Neural crest cell (in vitro differentiated cells): ENCODE measurements at regions not wholly inside any gene's neighbourhood (a gene's known extent, or its start where the extent isn't known, plus 50 kb on each side); places are given as distances from the start of the nearest gene placed in this dataset. TPM values are rescaled to one million over a fixed set of nuclear protein-coding genes. Genes with fewer than 3 reads are reported as not detected.

ENCODE experiments used
- DNase-seq: peaks from one replicate; pipeline ENCODE4 v3.0.0; 2021; ENCODE audit warnings: low read depth, mixed read lengths, low spot score
- H3K27ac Mint-ChIP-seq: one replicate; pipeline ENCODE4 v1.8.0; 2021; ENCODE audit warnings: mild to moderate bottlenecking, mixed read lengths; ENCODE audit not compliant: unreplicated experiment
- H3K27me3 Mint-ChIP-seq: 2 replicates; pipeline ENCODE4 v1.8.0; 2021; ENCODE audit warnings: low read depth, mild to moderate bottlenecking, mixed read lengths
- H3K36me3 Mint-ChIP-seq: 2 replicates; pipeline ENCODE4 v1.8.0; 2021; ENCODE audit warnings: low read depth, mild to moderate bottlenecking, mixed read lengths
- H3K4me1 Mint-ChIP-seq: 2 replicates; pipeline ENCODE4 v1.8.0; 2021; ENCODE audit warnings: mixed read lengths
- H3K4me3 Mint-ChIP-seq: one replicate; pipeline ENCODE4 v1.8.0; 2021; ENCODE audit warnings: mild to moderate bottlenecking, mixed read lengths
- H3K9me3 Mint-ChIP-seq: 2 replicates; pipeline ENCODE4 v1.8.0; 2021; ENCODE audit warnings: mixed read lengths
- CTCF ChIP-seq: fragments of 200-600 bp; sonication (generic); conservative IDR thresholded peaks from 2 replicates; pipeline ENCODE4 v1.5.0; 2021; ENCODE audit warnings: antibody characterized with exemption, mild to moderate bottlenecking
- microRNA-seq: library from miRNA; unstranded; fragments of <30 nt; microRNA quantifications from one replicate; pipeline ENCODE4, GENCODE V29; 2020

GRCh38 chr12:112741106-112741505 is 50.4 kb upstream of the RPH3A start:
- Mint-ChIP-seq H3K27ac (no peak overlapping the region), H3K4me3 (no peak overlapping the region), H3K4me1 (peaks cover 8% of the 10 kb centered on the region), H3K27me3 (peaks cover 43% of the 10 kb centered on the region), H3K9me3 (no peaks in the 10 kb centered on the region), H3K36me3 (no peaks in the 10 kb centered on the region)
- TF ChIP-seq CTCF: no peak
- no peak for DNase-seq

Small RNAs in the stretch of these regions (microRNA-seq; reads per million reads assigned to microRNA genes)
- not detected for gene MIR1302-1
